ENCODE measurements at regions not wholly inside any gene's neighbourhood (a gene's known extent, or its start where the extent isn't known, plus 50 kb on each side); places are given as distances from the start of the nearest gene placed in this dataset.

- no peak overlapping the region for H3K4me3 ChIP-seq (ENCODE audit: insufficient read length, low read depth)
- H3K36me3 ChIP-seq (ENCODE audit: insufficient read depth, insufficient read length, low read length): no peaks in the 10 kb centered on the region
- no peak overlapping the region for H3K9ac ChIP-seq (ENCODE audit: insufficient read length, low read depth)
- TF ChIP-seq ZNF274 (IDR thresholded peaks at IDR 0.05; ENCODE audit: low read depth, low read length) (no peak), YY1 (IDR thresholded peaks at IDR 0.05; ENCODE audit: insufficient read depth, insufficient read length) (no peak), SUZ12 (IDR thresholded peaks at IDR 0.05; ENCODE audit: extremely low read depth, insufficient read depth, insufficient read length) (no peak)
- no peak for DNase-seq (ENCODE audit: low read depth, low spot score)
- no peaks in the 10 kb centered on the region for H3K9me3 ChIP-seq (ENCODE audit: insufficient read depth, low read length)
- no peaks in the 10 kb centered on the region for H3K27me3 ChIP-seq (ENCODE audit: insufficient read depth, insufficient read length)
- H3K4me1 ChIP-seq (ENCODE audit: insufficient read depth, insufficient read length): no peaks in the 10 kb centered on the region
Observed at GRCh38 chr3:132159145-132159544, 124.3 kb upstream of the CPNE4 start.

- no peak for DNase-seq (ENCODE audit: low read depth, low spot score)
- H3K4me1 ChIP-seq (ENCODE audit: insufficient read depth, insufficient read length): no peaks in the 10 kb centered on the region
- no peaks in the 10 kb centered on the region for H3K27me3 ChIP-seq (ENCODE audit: insufficient read depth, insufficient read length)
- TF ChIP-seq YY1 (IDR thresholded peaks at IDR 0.05; ENCODE audit: insufficient read depth, insufficient read length) (no peak), SUZ12 (IDR thresholded peaks at IDR 0.05; ENCODE audit: extremely low read depth, insufficient read depth, insufficient read length) (no peak), ZNF274 (IDR thresholded peaks at IDR 0.05; ENCODE audit: low read depth, low read length) (no peak)
- no peak overlapping the region for H3K4me3 ChIP-seq (ENCODE audit: insufficient read length, low read depth)
- H3K9ac ChIP-seq (ENCODE audit: insufficient read length, low read depth): no peak overlapping the region
- no peaks in the 10 kb centered on the region for H3K36me3 ChIP-seq (ENCODE audit: insufficient read depth, insufficient read length, low read length)
- H3K9me3 ChIP-seq (ENCODE audit: insufficient read depth, low read length): no peaks in the 10 kb centered on the region
Observed at GRCh38 chr3:132160198-132160597, 125.4 kb upstream of the CPNE4 start.

- Histone ChIP-seq H3K4me3 (ENCODE audit: insufficient read length, low read depth) (no peak overlapping the region), H3K36me3 (ENCODE audit: insufficient read depth, insufficient read length, low read length) (no peaks in the 10 kb centered on the region), H3K9ac (ENCODE audit: insufficient read length, low read depth) (no peak overlapping the region), H3K4me1 (ENCODE audit: insufficient read depth, insufficient read length) (no peaks in the 10 kb centered on the region), H3K9me3 (ENCODE audit: insufficient read depth, low read length) (no peaks in the 10 kb centered on the region), H3K27me3 (ENCODE audit: insufficient read depth, insufficient read length) (no peaks in the 10 kb centered on the region)
- DNase-seq (ENCODE audit: low read depth, low spot score): no peak
- TF ChIP-seq SUZ12 (IDR thresholded peaks at IDR 0.05; ENCODE audit: extremely low read depth, insufficient read depth, insufficient read length) (no peak), YY1 (IDR thresholded peaks at IDR 0.05; ENCODE audit: insufficient read depth, insufficient read length) (no peak), ZNF274 (IDR thresholded peaks at IDR 0.05; ENCODE audit: low read depth, low read length) (no peak)
Observed at GRCh38 chr3:132161608-132162007, 126.8 kb upstream of the CPNE4 start.

GRCh38 chr3:132164469-132165092, 129.8 kb upstream of the CPNE4 start:
- Histone ChIP-seq H3K4me1 (ENCODE audit: insufficient read depth, insufficient read length) (no peaks in the 10 kb centered on the region), H3K4me3 (ENCODE audit: insufficient read length, low read depth) (no peak overlapping the region), H3K36me3 (ENCODE audit: insufficient read depth, insufficient read length, low read length) (no peaks in the 10 kb centered on the region), H3K27me3 (ENCODE audit: insufficient read depth, insufficient read length) (no peaks in the 10 kb centered on the region), H3K9me3 (ENCODE audit: insufficient read depth, low read length) (no peaks in the 10 kb centered on the region), H3K9ac (ENCODE audit: insufficient read length, low read depth) (no peak overlapping the region)
- DNase-seq (ENCODE audit: low read depth, low spot score): no peak
- TF ChIP-seq ZNF274 (IDR thresholded peaks at IDR 0.05; ENCODE audit: low read depth, low read length) (no peak), SUZ12 (IDR thresholded peaks at IDR 0.05; ENCODE audit: extremely low read depth, insufficient read depth, insufficient read length) (no peak), YY1 (IDR thresholded peaks at IDR 0.05; ENCODE audit: insufficient read depth, insufficient read length) (no peak)

GRCh38 chr3:132167870-132168269, 133.1 kb upstream of the CPNE4 start:
- Histone ChIP-seq H3K36me3 (ENCODE audit: insufficient read depth, insufficient read length, low read length) (no peaks in the 10 kb centered on the region), H3K9me3 (ENCODE audit: insufficient read depth, low read length) (no peaks in the 10 kb centered on the region), H3K27me3 (ENCODE audit: insufficient read depth, insufficient read length) (no peaks in the 10 kb centered on the region), H3K4me3 (ENCODE audit: insufficient read length, low read depth) (no peak overlapping the region), H3K9ac (ENCODE audit: insufficient read length, low read depth) (no peak overlapping the region), H3K4me1 (ENCODE audit: insufficient read depth, insufficient read length) (no peaks in the 10 kb centered on the region)
- no peak for DNase-seq (ENCODE audit: low read depth, low spot score)
- TF ChIP-seq SUZ12 (IDR thresholded peaks at IDR 0.05; ENCODE audit: extremely low read depth, insufficient read depth, insufficient read length): no peak
- no peak for TF ChIP-seq YY1 (IDR thresholded peaks at IDR 0.05; ENCODE audit: insufficient read depth, insufficient read length)
- TF ChIP-seq ZNF274 (IDR thresholded peaks at IDR 0.05; ENCODE audit: low read depth, low read length): no peak

GRCh38 chr3:132174500-132174899, 139.7 kb upstream of the CPNE4 start:
- H3K4me1 ChIP-seq (ENCODE audit: insufficient read depth, insufficient read length): no peaks in the 10 kb centered on the region
- DNase-seq (ENCODE audit: low read depth, low spot score): no peak
- H3K9ac ChIP-seq (ENCODE audit: insufficient read length, low read depth): no peak overlapping the region
- no peaks in the 10 kb centered on the region for H3K36me3 ChIP-seq (ENCODE audit: insufficient read depth, insufficient read length, low read length)
- H3K27me3 ChIP-seq (ENCODE audit: insufficient read depth, insufficient read length): no peaks in the 10 kb centered on the region
- no peak overlapping the region for H3K4me3 ChIP-seq (ENCODE audit: insufficient read length, low read depth)
- TF ChIP-seq YY1 (IDR thresholded peaks at IDR 0.05; ENCODE audit: insufficient read depth, insufficient read length): no peak
- TF ChIP-seq ZNF274 (IDR thresholded peaks at IDR 0.05; ENCODE audit: low read depth, low read length): no peak
- TF ChIP-seq SUZ12 (IDR thresholded peaks at IDR 0.05; ENCODE audit: extremely low read depth, insufficient read depth, insufficient read length): no peak
- H3K9me3 ChIP-seq (ENCODE audit: insufficient read depth, low read length): no peaks in the 10 kb centered on the region

- Histone ChIP-seq H3K4me3 (ENCODE audit: insufficient read length, low read depth) (no peak overlapping the region), H3K9me3 (ENCODE audit: insufficient read depth, low read length) (no peaks in the 10 kb centered on the region), H3K9ac (ENCODE audit: insufficient read length, low read depth) (no peak overlapping the region), H3K4me1 (ENCODE audit: insufficient read depth, insufficient read length) (peaks cover 3% of the 10 kb centered on the region), H3K27me3 (ENCODE audit: insufficient read depth, insufficient read length) (no peaks in the 10 kb centered on the region), H3K36me3 (ENCODE audit: insufficient read depth, insufficient read length, low read length) (no peaks in the 10 kb centered on the region)
- TF ChIP-seq ZNF274 (IDR thresholded peaks at IDR 0.05; ENCODE audit: low read depth, low read length) (no peak), SUZ12 (IDR thresholded peaks at IDR 0.05; ENCODE audit: extremely low read depth, insufficient read depth, insufficient read length) (no peak), YY1 (IDR thresholded peaks at IDR 0.05; ENCODE audit: insufficient read depth, insufficient read length) (no peak)
- peak; percentile 79 for DNase-seq (ENCODE audit: low read depth, low spot score)
Observed at GRCh38 chr3:132180337-132180791, 136.8 kb upstream of the ACP3 start.

All from NT2/D1 (cell line).